Mesothelial cell of epicardium (in vitro differentiated cells): ENCODE measurements at regions not wholly inside any gene's neighbourhood (a gene's known extent, or its start where the extent isn't known, plus 50 kb on each side); places are given as distances from the start of the nearest gene placed in this dataset.

Source experiments
- DNase-seq, 2 experiments: peaks; one replicate each; pipeline ENCODE4 v3.0.0; 2021; ENCODE audit warnings: low spot score in 2 of 2; ENCODE audit not compliant: unreplicated experiment in 2 of 2
- H3K27ac Mint-ChIP-seq: 2 replicates; pipeline ENCODE4 v1.8.0; 2021; ENCODE audit warnings: mixed read lengths
- H3K27me3 Mint-ChIP-seq: 2 replicates; pipeline ENCODE4 v1.8.0; 2021; ENCODE audit warnings: low read depth, mixed read lengths
- H3K36me3 Mint-ChIP-seq: 2 replicates; pipeline ENCODE4 v1.8.0; 2021; ENCODE audit warnings: mixed read lengths
- H3K4me1 Mint-ChIP-seq: 2 replicates; pipeline ENCODE4 v1.8.0; 2021; ENCODE audit warnings: mixed read lengths
- H3K4me3 Mint-ChIP-seq: 2 replicates; pipeline ENCODE4 v1.8.0; 2021; ENCODE audit warnings: mild to moderate bottlenecking, moderate library complexity, mixed read lengths
- H3K9me3 Mint-ChIP-seq: 2 replicates; pipeline ENCODE4 v1.8.0; 2021; ENCODE audit warnings: mixed read lengths
- CTCF ChIP-seq: fragments of 200-600 bp; sonication (generic); IDR thresholded peaks from one replicate; pipeline ENCODE4 v1.5.0; 2021; ENCODE audit warnings: antibody characterized with exemption; ENCODE audit not compliant: unreplicated experiment

GRCh38 chr2:15772086-15772595 is 168.2 kb upstream of the MYCN start:
- H3K9me3 Mint-ChIP-seq: peaks cover 4% of the 10 kb centered on the region
- no peak for DNase-seq
- H3K4me3 Mint-ChIP-seq: no peak overlapping the region
- no peak for TF ChIP-seq CTCF
- no peaks in the 10 kb centered on the region for H3K27me3 Mint-ChIP-seq
- no peaks in the 10 kb centered on the region for H3K36me3 Mint-ChIP-seq
- H3K27ac Mint-ChIP-seq: no peak overlapping the region
- peaks cover 37% of the 10 kb centered on the region for H3K4me1 Mint-ChIP-seq

- Mint-ChIP-seq H3K27ac (no peak overlapping the region), H3K4me1 (peaks cover 37% of the 10 kb centered on the region)
These were observed 167.7 kb upstream of the MYCN start for GRCh38 chr2:15772681-15773080.

GRCh38 chr2:15773204-15773603 is 167.1 kb upstream of the MYCN start:
- H3K36me3 Mint-ChIP-seq: no peaks in the 10 kb centered on the region
- no peak for DNase-seq
- H3K4me1 Mint-ChIP-seq: peaks cover 32% of the 10 kb centered on the region
- no peak for TF ChIP-seq CTCF
- H3K9me3 Mint-ChIP-seq: peaks cover 4% of the 10 kb centered on the region
- no peaks in the 10 kb centered on the region for H3K27me3 Mint-ChIP-seq
- no peak overlapping the region for H3K4me3 Mint-ChIP-seq
- H3K27ac Mint-ChIP-seq: no peak overlapping the region

More at GRCh38 chr2:15772681-15773080, 167.7 kb upstream of the MYCN start:
- Mint-ChIP-seq H3K36me3 (no peaks in the 10 kb centered on the region), H3K9me3 (peaks cover 4% of the 10 kb centered on the region), H3K27me3 (no peaks in the 10 kb centered on the region), H3K4me3 (no peak overlapping the region)
- DNase-seq: no peak
- no peak for TF ChIP-seq CTCF

GRCh38 chr2:15773846-15774245 is 166.5 kb upstream of the MYCN start:
- Mint-ChIP-seq H3K4me3 (no peak overlapping the region), H3K36me3 (no peaks in the 10 kb centered on the region), H3K4me1 (peaks cover 25% of the 10 kb centered on the region), H3K27me3 (no peaks in the 10 kb centered on the region), H3K9me3 (peaks cover 4% of the 10 kb centered on the region), H3K27ac (no peak overlapping the region)
- TF ChIP-seq CTCF: no peak
- DNase-seq: no peak

GRCh38 chr2:15775753-15776628 is 164.4 kb upstream of the MYCN start:
- Mint-ChIP-seq H3K9me3 (peaks cover 4% of the 10 kb centered on the region), H3K36me3 (no peaks in the 10 kb centered on the region), H3K27me3 (no peaks in the 10 kb centered on the region), H3K4me1 (peaks cover 14% of the 10 kb centered on the region), H3K4me3 (no peak overlapping the region), H3K27ac (no peak overlapping the region)
- no peak for TF ChIP-seq CTCF
- DNase-seq: no peak
